SKM-1 (cell line): ENCODE measurements at regions not wholly inside any gene's neighbourhood (a gene's known extent, or its start where the extent isn't known, plus 50 kb on each side); places are given as distances from the start of the nearest gene placed in this dataset.
"Not testable (repeated sequence)": the region's sequence is repeated elsewhere in the genome, so short reads cannot be mapped to it uniquely, and the experiment has no call there.

Source experiments
- DNase-seq: peaks from one replicate; lab custom pipeline; 2025; ENCODE audit not compliant: unreplicated experiment; lab: John Stamatoyannopoulos, UW

GRCh38 chr14:85187521-85187920 lies 342.4 kb upstream of the FLRT2 start:
- DNase-seq, result no peak

DNA sequence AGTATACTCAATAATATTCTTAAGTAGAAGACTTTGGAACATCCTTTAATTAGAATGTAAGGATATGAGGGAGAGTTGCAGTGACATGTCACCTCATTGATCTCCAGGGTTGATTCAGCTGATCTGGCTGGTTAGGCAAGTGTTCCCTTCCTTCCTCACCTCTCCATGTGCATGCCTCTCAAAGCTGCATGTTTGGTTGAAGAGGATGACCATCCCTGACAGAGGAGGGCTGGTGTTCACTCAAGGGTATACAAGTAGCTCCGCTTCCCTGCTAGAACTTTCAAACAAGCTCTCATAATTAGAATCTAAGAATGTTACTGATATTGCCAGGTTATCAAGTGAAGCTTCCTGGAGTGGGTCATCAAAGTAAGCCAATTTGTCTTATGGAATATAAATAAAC lies 341.1 kb upstream of the FLRT2 start:
- no peak for DNase-seq

- not testable (repeated sequence) for DNase-seq
Observed at GRCh38 chr14:85189253-85189652, 340.7 kb upstream of the FLRT2 start.

DNA sequence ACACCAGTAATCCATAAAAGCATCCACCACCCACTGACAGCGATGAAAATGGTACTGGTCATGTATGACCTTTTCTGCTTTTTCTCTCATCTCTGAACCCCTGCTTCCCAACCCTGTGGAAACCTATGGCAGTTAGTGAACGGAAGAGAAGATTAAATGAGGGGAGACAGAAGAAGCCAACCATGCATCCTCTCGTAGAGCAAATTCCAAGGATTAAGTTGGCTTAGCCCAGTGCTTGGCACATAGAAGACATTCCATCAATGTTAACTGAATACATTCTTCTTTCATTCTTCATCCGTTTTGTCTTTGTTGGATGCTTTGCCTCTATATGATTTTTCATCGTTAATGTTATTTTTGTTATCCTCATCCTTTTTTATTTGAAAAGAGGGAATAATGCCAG lies 339.7 kb upstream of the FLRT2 start:
- no peak for DNase-seq

GRCh38 chr14:85191986-85192385 lies 338.0 kb upstream of the FLRT2 start:
- no peak for DNase-seq

GRCh38 chr14:85195872-85196477 lies 334.0 kb upstream of the FLRT2 start:
- no peak for DNase-seq

GRCh38 chr14:85198001-85198400 lies 331.9 kb upstream of the FLRT2 start:
- DNase-seq, result no peak

- no peak for DNase-seq
Observed at GRCh38 chr14:85205875-85206274, 324.1 kb upstream of the FLRT2 start.

- DNase-seq, result no peak
Observed at GRCh38 chr14:85214471-85214870, 315.5 kb upstream of the FLRT2 start.

GRCh38 chr14:85217412-85217811 lies 312.5 kb upstream of the FLRT2 start:
- no peak for DNase-seq

DNA sequence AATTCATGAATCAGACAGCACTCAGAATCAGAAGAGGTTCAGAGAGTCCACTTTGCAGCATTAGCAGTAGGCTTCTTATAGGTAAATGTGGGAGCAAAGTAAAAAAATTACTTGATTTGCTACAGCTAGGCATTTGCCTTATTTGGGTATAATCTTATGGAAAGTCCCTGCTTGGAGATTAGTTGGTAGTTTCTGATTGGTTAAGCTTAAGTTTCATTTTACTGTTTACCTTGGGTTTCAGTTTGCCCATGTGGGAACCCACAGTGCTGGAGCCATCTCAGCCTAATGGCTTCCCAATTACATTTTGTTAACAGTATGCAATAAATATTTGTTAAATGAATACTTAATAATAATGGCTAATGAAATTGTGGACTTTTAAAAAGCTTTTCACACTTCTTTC lies 311.0 kb upstream of the FLRT2 start:
- no peak for DNase-seq

GRCh38 chr14:85221832-85222231 lies 308.1 kb upstream of the FLRT2 start:
- no peak for DNase-seq

GRCh38 chr14:85222341-85222740 lies 307.6 kb upstream of the FLRT2 start:
- no peak for DNase-seq

GRCh38 chr14:85223667-85224066 lies 306.3 kb upstream of the FLRT2 start:
- no peak for DNase-seq

DNA sequence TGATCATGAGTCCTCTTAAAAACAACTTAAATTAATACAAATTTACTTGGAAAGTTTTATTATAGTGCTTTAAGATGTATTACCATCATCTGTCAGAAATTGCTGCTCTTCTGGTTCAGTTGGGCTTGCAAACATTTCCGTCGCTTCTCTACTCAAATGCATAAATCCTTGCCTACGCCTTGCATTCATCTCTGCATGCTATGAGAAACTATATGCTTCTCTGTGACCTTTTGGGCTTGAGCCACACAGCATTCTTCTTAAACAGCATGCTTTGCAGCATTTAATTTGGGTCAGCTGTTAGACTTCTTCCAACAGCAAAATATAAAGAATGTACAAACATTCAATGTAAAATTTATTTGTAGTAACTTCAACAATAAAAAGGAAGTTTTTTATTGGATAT lies 305.7 kb upstream of the FLRT2 start:
- no peak for DNase-seq

- DNase-seq, result no peak
Observed at GRCh38 chr14:85233756-85234155, 296.2 kb upstream of the FLRT2 start.

- no peak for DNase-seq
Observed at GRCh38 chr14:85234156-85235025, 295.6 kb upstream of the FLRT2 start.

DNA sequence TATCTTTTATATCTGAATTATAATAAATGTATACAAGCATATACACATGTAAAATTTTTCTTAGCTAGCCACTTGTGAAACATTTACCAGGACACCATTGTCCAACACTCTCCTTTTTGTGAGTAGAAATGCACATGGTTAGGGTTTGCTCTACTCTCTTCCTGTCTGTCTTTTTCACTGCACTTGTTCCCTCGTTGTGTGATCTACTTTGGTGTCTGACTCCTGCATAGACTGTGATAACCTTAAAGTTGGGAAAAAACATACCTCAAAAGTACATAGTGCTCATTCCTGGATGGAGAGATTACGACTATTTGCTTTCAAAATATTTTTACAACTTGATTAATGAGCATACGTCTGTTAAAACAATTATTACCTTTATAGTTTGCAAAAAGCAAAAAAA lies 294.1 kb upstream of the FLRT2 start:
- no peak for DNase-seq

DNA sequence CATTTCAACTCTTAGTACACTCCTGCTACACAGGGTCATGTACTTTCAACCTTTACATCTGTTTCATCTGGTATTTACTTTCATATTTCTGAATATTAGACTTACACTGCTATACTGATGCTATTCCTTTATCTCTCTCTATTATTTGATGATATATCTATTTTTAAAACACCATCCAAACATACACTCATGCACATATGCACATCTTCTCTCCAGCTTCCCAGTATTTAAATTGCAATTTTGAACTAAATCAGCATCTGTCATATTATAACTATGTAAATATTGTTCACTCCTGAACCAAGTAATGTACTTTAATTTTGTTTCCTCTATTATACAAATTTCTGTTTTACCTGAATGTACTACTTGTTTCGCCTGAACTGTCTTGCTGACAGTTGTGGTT lies 293.6 kb upstream of the FLRT2 start:
- no peak for DNase-seq

- no peak for DNase-seq
Observed at GRCh38 chr14:85239791-85240190, 290.2 kb upstream of the FLRT2 start.

- DNase-seq, result no peak
Observed at GRCh38 chr14:85241022-85241855, 288.7 kb upstream of the FLRT2 start.

GRCh38 chr14:85242666-85243065 lies 287.3 kb upstream of the FLRT2 start:
- DNase-seq, result no peak
